K562 (cell line): ENCODE measurements at regions not wholly inside any gene's neighbourhood (a gene's known extent, or its start where the extent isn't known, plus 50 kb on each side); places are given as distances from the start of the nearest gene placed in this dataset.

Experiments
- BCLAF1 ChIP-seq, 2 experiments: fragments of 450-650 bp in 1 of 2; IDR thresholded peaks; 2 replicates each; pipeline ENCODE4 v1.6.1; 2011 to 2017; ENCODE audit warnings: low read depth in 2 of 2, antibody characterized with exemption in 1 of 2, borderline replicate concordance in 1 of 2, low read length in 1 of 2, mild to moderate bottlenecking in 1 of 2, mixed read lengths in 1 of 2; ENCODE audit not compliant: control insufficient read depth in 1 of 2
- CHCHD3 ChIP-seq: fragments of 250-450 bp; sonication (Bioruptor Pico); IDR thresholded peaks from 2 replicates; pipeline ENCODE4 v2.1.2; 2022; ENCODE audit warnings: mild to moderate bottlenecking
- CTCF ChIP-seq, 3 experiments: IDR thresholded peaks in 2 of 3; conservative IDR thresholded peaks in 1 of 3; 2 replicates each; pipeline ENCODE4 v1.5.1; 2011 to 2012; ENCODE audit warnings: low read length in 3 of 3, mild to moderate bottlenecking in 3 of 3, control low read depth in 2 of 3, improper control_type of control experiment in 1 of 3, inconsistent platforms in 1 of 3, low read depth in 1 of 3, mixed read lengths in 1 of 3, moderate library complexity in 1 of 3; ENCODE audit not compliant: insufficient read depth in 2 of 3
- E2F5 ChIP-seq: sonication (generic); formaldehyde crosslinking; IDR thresholded peaks from 2 replicates; pipeline ENCODE4 v1.8.0; 2022; ENCODE audit warnings: mild to moderate bottlenecking, missing genetic modification reagents
- EP300 ChIP-seq: IDR thresholded peaks from 2 replicates; pipeline ENCODE4 v1.6.1; 2012; ENCODE audit warnings: low read length, improper control_type of control experiment
- EZH2 ChIP-seq: IDR thresholded peaks from 2 replicates; pipeline ENCODE4 v1.6.1; 2012; ENCODE audit warnings: low read depth, mild to moderate bottlenecking, inconsistent platforms, low read length, borderline replicate concordance
- POLR2A ChIP-seq: fragments of 450-650 bp; conservative IDR thresholded peaks from 2 replicates; pipeline ENCODE4 v1.6.1; 2016
- SMARCC2 ChIP-seq: fragments of 450-650 bp; IDR thresholded peaks from 2 replicates; pipeline ENCODE4 v1.6.1; 2017; ENCODE audit warnings: antibody characterized with exemption, moderate library complexity, mild to moderate bottlenecking, low read depth
- STAT5A ChIP-seq: IDR thresholded peaks from 2 replicates; pipeline ENCODE4 v1.6.1; 2012; ENCODE audit warnings: low read length, inconsistent platforms, borderline replicate concordance
- ZNF408 ChIP-seq: fragments of 250-450 bp; sonication (Bioruptor Pico); IDR thresholded peaks from 2 replicates; pipeline ENCODE4 v1.4.0; 2020; ENCODE audit warnings: low read depth, mild to moderate bottlenecking, moderate library complexity
- TF ChIP-seq, protein P1 (sequence below): sonication (generic); formaldehyde crosslinking; IDR thresholded peaks from 2 replicates; pipeline ENCODE4 v1.8.0; 2022; ENCODE audit warnings: missing genetic modification reagents, mild to moderate bottlenecking, borderline replicate concordance

GRCh38 chr6:12570461-12571030, 146.0 kb upstream of the PHACTR1 start:
- no peak for TF ChIP-seq STAT5A
- TF ChIP-seq EZH2, result no peak
- no peak for TF ChIP-seq CHCHD3 (CRISPR knock-in tag)
- TF ChIP-seq EP300, result no peak
- TF ChIP-seq BCLAF1 (IDR thresholded peaks at IDR 0.05; ENCODE audit: borderline replicate concordance in 1 of 2, control insufficient read depth in 1 of 2, low read depth in 2 of 2, low read length in 1 of 2), result no peak
- TF ChIP-seq CTCF (IDR thresholded peaks at IDR 0.05 in 2 of 3, conservative IDR thresholded peaks at IDR 0.05 in 1 of 3; ENCODE audit: insufficient read depth in 2 of 3, low read depth in 1 of 3, low read length in 3 of 3), result no peak
- TF ChIP-seq SMARCC2, result no peak
- TF ChIP-seq POLR2A, result no peak
- TF ChIP-seq, protein P1, sequence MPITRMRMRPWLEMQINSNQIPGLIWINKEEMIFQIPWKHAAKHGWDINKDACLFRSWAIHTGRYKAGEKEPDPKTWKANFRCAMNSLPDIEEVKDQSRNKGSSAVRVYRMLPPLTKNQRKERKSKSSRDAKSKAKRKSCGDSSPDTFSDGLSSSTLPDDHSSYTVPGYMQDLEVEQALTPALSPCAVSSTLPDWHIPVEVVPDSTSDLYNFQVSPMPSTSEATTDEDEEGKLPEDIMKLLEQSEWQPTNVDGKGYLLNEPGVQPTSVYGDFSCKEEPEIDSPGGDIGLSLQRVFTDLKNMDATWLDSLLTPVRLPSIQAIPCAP (CRISPR knock-in tag), result no peak
- TF ChIP-seq E2F5, result no peak
- TF ChIP-seq ZNF408, result no peak
